ENCODE measurements at regions not wholly inside any gene's neighbourhood (a gene's known extent, or its start where the extent isn't known, plus 50 kb on each side); places are given as distances from the start of the nearest gene placed in this dataset.

DNA sequence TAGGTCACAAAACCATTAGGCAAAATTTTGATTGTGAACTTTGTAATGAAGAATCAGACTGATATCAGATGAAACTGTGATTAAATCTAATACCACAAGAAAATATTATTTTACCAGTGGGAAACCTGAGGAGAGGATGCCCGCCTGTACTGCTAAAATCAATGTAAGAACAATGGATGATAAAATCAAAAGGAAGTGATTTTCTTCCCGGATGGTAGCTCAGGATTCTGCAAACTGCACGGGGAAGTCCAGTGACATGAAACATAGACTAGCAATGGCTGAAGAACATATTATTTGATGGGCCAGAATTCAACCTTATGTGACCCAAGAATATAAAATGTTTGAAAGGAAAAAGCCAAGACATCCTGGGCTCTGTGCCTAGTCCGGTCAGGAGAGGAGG lies 974.9 kb downstream of the PCDH18 start:
- Histone ChIP-seq H3K27ac (no peak overlapping the region), H3K27me3 (no peaks in the 10 kb centered on the region), H3K36me3 (no peaks in the 10 kb centered on the region), H3K4me1 (no peaks in the 10 kb centered on the region), H3K9me3 (no peaks in the 10 kb centered on the region), H3K4me3 (no peak overlapping the region)
- DNase-seq = no peak
- TF ChIP-seq, protein P1, sequence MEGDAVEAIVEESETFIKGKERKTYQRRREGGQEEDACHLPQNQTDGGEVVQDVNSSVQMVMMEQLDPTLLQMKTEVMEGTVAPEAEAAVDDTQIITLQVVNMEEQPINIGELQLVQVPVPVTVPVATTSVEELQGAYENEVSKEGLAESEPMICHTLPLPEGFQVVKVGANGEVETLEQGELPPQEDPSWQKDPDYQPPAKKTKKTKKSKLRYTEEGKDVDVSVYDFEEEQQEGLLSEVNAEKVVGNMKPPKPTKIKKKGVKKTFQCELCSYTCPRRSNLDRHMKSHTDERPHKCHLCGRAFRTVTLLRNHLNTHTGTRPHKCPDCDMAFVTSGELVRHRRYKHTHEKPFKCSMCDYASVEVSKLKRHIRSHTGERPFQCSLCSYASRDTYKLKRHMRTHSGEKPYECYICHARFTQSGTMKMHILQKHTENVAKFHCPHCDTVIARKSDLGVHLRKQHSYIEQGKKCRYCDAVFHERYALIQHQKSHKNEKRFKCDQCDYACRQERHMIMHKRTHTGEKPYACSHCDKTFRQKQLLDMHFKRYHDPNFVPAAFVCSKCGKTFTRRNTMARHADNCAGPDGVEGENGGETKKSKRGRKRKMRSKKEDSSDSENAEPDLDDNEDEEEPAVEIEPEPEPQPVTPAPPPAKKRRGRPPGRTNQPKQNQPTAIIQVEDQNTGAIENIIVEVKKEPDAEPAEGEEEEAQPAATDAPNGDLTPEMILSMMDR (IDR thresholded peaks at IDR 0.05) = no peak
- TF ChIP-seq POLR2A (IDR thresholded peaks at IDR 0.05) = no peak
- intact Hi-C loops (cut with DNase I) = no loop called here
- 32% methylated on average over 4 of the region's 4 CpGs for WGBS (ENCODE audit: insufficient coverage, low coverage, low lambda C conversion rate, missing lambda C conversion rate)
- no peak for ATAC-seq

DNA sequence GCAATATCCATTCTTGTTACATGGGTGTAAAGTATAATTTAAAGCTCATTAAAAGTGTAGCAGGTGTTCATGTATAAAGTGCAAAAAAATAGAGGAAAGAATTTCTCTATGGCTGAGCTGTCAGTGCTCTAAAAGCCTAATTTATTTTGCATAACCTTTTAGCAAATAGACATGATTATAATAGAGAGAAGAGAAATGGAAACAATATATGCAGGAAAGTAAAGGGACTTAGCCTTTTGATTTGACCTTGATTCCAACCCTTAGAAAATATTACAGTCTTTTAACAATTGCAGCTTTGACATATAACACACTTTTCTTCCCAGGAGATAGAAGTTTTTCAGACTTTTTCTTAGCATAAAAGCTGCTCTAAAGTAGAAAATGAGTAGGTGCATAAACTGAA lies 978.3 kb downstream of the PCDH18 start:
- no peak overlapping the region for H3K4me3 ChIP-seq
- no peaks in the 10 kb centered on the region for H3K27me3 ChIP-seq
- no peaks in the 10 kb centered on the region for H3K4me1 ChIP-seq
- H3K36me3 ChIP-seq = no peaks in the 10 kb centered on the region
- intact Hi-C loops (cut with DNase I) = no loop called here
- no peak for TF ChIP-seq POLR2A (IDR thresholded peaks at IDR 0.05)
- TF ChIP-seq, protein P1 (IDR thresholded peaks at IDR 0.05) = no peak
- H3K9me3 ChIP-seq = no peaks in the 10 kb centered on the region
- no peak for ATAC-seq
- no peak overlapping the region for H3K27ac ChIP-seq
- no peak for DNase-seq

DNA sequence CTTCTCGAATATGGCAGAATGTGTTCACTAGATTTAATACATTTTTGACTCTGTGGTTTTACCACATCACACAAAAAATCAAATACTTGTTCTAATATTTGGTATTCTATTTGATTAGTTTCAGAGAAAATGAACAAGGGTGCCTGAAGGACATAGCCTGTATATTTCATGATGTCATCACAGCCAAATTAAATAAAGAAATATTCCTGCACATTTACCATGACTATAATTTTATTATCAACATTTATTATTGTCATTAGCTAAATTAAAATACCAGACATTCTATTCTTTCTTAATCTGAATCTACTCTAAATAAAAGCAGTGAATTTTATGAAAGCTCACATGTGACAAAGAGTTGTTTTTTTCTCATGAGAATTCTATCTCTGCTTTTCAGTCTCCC lies 980.5 kb downstream of the PCDH18 start:
- no peak for ATAC-seq

DNA sequence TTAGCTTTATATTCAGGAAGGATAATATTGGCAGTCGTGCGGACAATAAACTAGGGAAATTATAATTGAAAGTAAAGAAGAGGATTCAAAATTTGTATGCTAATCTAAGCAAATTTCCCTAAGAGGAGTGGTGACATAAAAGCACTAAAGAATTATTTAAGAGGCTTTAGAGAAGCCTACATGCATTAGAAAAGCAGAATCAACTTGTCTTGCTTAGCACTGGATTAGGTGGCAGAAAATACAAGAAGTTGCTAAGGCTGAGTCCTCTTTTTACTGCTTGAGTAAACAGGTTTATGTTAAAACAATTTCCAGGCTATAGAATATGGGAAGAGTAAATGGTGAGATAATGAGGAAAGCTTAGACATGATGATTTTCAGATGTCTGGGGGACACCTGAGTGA lies 991.5 kb downstream of the PCDH18 start:
- H3K36me3 ChIP-seq = no peaks in the 10 kb centered on the region
- H3K4me1 ChIP-seq = no peaks in the 10 kb centered on the region
- intact Hi-C loops (cut with DNase I) = no loop called here
- no peak for ATAC-seq
- TF ChIP-seq POLR2A (IDR thresholded peaks at IDR 0.05) = no peak
- TF ChIP-seq, protein P1 (IDR thresholded peaks at IDR 0.05) = no peak
- DNase-seq = no peak
- H3K4me3 ChIP-seq = no peak overlapping the region
- no peaks in the 10 kb centered on the region for H3K9me3 ChIP-seq
- no peaks in the 10 kb centered on the region for H3K27me3 ChIP-seq
- WGBS (ENCODE audit: insufficient coverage, low coverage, low lambda C conversion rate, missing lambda C conversion rate) = 73% methylated on average over 2 of the region's 2 CpGs
- no peak overlapping the region for H3K27ac ChIP-seq

More for the DNA sequence above, 980.5 kb downstream of the PCDH18 start:
- no peaks in the 10 kb centered on the region for H3K9me3 ChIP-seq
- H3K27ac ChIP-seq = no peak overlapping the region
- no peaks in the 10 kb centered on the region for H3K4me1 ChIP-seq
- no peak overlapping the region for H3K4me3 ChIP-seq
- intact Hi-C loops (cut with DNase I) = no loop called here
- H3K36me3 ChIP-seq = no peaks in the 10 kb centered on the region
- H3K27me3 ChIP-seq = no peaks in the 10 kb centered on the region
- WGBS (ENCODE audit: insufficient coverage, low coverage, low lambda C conversion rate, missing lambda C conversion rate) = 32% methylated on average over 1 of the region's 1 CpG
- no peak for DNase-seq
- TF ChIP-seq POLR2A (IDR thresholded peaks at IDR 0.05) = no peak

DNA sequence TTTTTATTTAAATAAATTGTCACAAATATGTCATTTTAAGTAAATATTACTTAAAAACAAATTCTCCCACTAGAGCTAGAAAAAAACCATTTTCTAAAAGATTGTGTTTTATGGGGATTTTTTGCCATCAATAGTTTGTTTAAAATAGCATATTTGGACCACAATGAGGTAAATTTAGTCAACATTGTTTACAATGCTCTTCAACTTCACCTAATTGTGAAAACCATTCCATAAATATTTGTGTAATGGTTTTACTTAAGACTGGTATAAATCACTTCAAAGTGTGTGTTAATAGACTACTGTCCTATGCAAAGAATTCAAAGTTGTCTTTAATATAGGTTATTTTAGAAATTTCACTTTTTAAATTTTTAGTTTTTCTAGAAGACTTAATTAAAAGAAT lies 1004.2 kb downstream of the PCDH18 start:
- Histone ChIP-seq H3K36me3 (no peaks in the 10 kb centered on the region), H3K27me3 (no peaks in the 10 kb centered on the region), H3K9me3 (no peaks in the 10 kb centered on the region), H3K4me1 (no peaks in the 10 kb centered on the region), H3K4me3 (no peak overlapping the region), H3K27ac (no peak overlapping the region)
- DNase-seq (no peak), ATAC-seq (no peak)
- TF ChIP-seq, protein P1 (IDR thresholded peaks at IDR 0.05) = no peak
- TF ChIP-seq POLR2A (IDR thresholded peaks at IDR 0.05) = no peak
- intact Hi-C loops (cut with DNase I) = no loop called here
